Natural killer cell (primary cell): ENCODE measurements at regions not wholly inside any gene's neighbourhood (a gene's known extent, or its start where the extent isn't known, plus 50 kb on each side); places are given as distances from the start of the nearest gene placed in this dataset.
"Not testable (repeated sequence)": the region's sequence is repeated elsewhere in the genome, so short reads cannot be mapped to it uniquely, and the experiment has no call there.

Experiments
- ATAC-seq, 3 donors: fragments of 150-1000 bp in 2 of 3; fragments of 200-7000 bp in 1 of 3; cut with Tn5 transposase; 1 replicate in 1 of 3; 2 replicates in 2 of 3; pipeline ENCODE4 v1.10.0; 2021; ENCODE audit warnings: mild to moderate bottlenecking in 2 of 3, moderate library complexity in 2 of 3
- DNase-seq, 2 donors: peaks; one replicate each; pipeline versions ENCODE4 v3.0.0 to v3.0.0-alpha.2; 2013 to 2021; ENCODE audit warnings: mixed read lengths in 1 of 2
- H3K27ac ChIP-seq: one replicate; pipeline ENCODE4 v1.5.1; 2013; ENCODE audit warnings: mild to moderate bottlenecking, low read length
- H3K27me3 ChIP-seq: one replicate; pipeline ENCODE4 v1.6.1; 2013; ENCODE audit warnings: low read length; ENCODE audit not compliant: control insufficient read depth, insufficient read depth
- H3K36me3 ChIP-seq: one replicate; pipeline ENCODE4 v1.6.1; 2013; ENCODE audit warnings: low read length; ENCODE audit not compliant: control insufficient read depth, insufficient read depth
- H3K4me1 ChIP-seq: one replicate; pipeline ENCODE4 v1.6.1; 2013; ENCODE audit warnings: low read length; ENCODE audit not compliant: control insufficient read depth, insufficient read depth
- H3K4me3 ChIP-seq: one replicate; pipeline ENCODE4 v1.5.1; 2013; ENCODE audit warnings: low read length
- H3K9me3 ChIP-seq: one replicate; pipeline ENCODE4 v1.6.1; 2013; ENCODE audit warnings: low read length; ENCODE audit not compliant: control insufficient read depth, insufficient read depth
- H3K27ac Mint-ChIP-seq, 2 donors: one replicate each; pipeline ENCODE4 v1.8.0; 2022; ENCODE audit warnings: mild to moderate bottlenecking in 2 of 2, mixed read lengths in 2 of 2, moderate library complexity in 1 of 2
- H3K27me3 Mint-ChIP-seq, 2 donors: one replicate each; pipeline ENCODE4 v1.8.0; 2022; ENCODE audit warnings: low read depth in 2 of 2, mixed read lengths in 2 of 2
- H3K36me3 Mint-ChIP-seq: one replicate; pipeline ENCODE4 v1.8.0; 2022; ENCODE audit warnings: mixed read lengths
- H3K4me1 Mint-ChIP-seq, 2 donors: one replicate each; pipeline ENCODE4 v1.8.0; 2022; ENCODE audit warnings: mixed read lengths in 2 of 2
- H3K4me3 Mint-ChIP-seq: one replicate; pipeline ENCODE4 v1.8.0; 2022; ENCODE audit warnings: mild to moderate bottlenecking, moderate library complexity, mixed read lengths
- H3K9me3 Mint-ChIP-seq, 2 donors: one replicate each; pipeline ENCODE4 v1.8.0; 2022; ENCODE audit warnings: mixed read lengths in 2 of 2
- WGBS: methylation state at CpG from one replicate; pipeline ENCODE4 v1.1.7; 2013; ENCODE audit warnings: missing lambda C conversion rate; ENCODE audit not compliant: insufficient coverage; 5-methylcytosine and 5-hydroxymethylcytosine counted together
- intact Hi-C: fragments of 100-400 bp; cut with micrococcal nuclease; formaldehyde crosslinking; loops from one replicate; pipeline ENCODE4 v1.14.2; 2022
- TF ChIP-seq, protein P1 (sequence below): fragments of 200-600 bp; IDR thresholded peaks from one replicate; pipeline ENCODE4 v1.8.0; 2022; ENCODE audit warnings: antibody characterized with exemption

- Mint-ChIP-seq H3K36me3 (no peaks in the 10 kb centered on the region), H3K27me3 (no peaks in the 10 kb centered on the region), H3K4me1 (no peaks in the 10 kb centered on the region), H3K9me3 (peaks cover 5 to 9% of the 10 kb centered on the region in 2 donors), H3K27ac (no peak overlapping the region), H3K4me3 (no peak overlapping the region)
- ATAC-seq = no peak
- Histone ChIP-seq H3K36me3 (no peaks in the 10 kb centered on the region), H3K27ac (no peak overlapping the region), H3K9me3 (no peaks in the 10 kb centered on the region), H3K27me3 (no peaks in the 10 kb centered on the region), H3K4me1 (no peaks in the 10 kb centered on the region), H3K4me3 (no peak overlapping the region)
- no CpG with 5 or more reads among the region's 1 CpG for WGBS
- DNase-seq = no peak
- intact Hi-C loops = no loop called here
- TF ChIP-seq, protein P1, sequence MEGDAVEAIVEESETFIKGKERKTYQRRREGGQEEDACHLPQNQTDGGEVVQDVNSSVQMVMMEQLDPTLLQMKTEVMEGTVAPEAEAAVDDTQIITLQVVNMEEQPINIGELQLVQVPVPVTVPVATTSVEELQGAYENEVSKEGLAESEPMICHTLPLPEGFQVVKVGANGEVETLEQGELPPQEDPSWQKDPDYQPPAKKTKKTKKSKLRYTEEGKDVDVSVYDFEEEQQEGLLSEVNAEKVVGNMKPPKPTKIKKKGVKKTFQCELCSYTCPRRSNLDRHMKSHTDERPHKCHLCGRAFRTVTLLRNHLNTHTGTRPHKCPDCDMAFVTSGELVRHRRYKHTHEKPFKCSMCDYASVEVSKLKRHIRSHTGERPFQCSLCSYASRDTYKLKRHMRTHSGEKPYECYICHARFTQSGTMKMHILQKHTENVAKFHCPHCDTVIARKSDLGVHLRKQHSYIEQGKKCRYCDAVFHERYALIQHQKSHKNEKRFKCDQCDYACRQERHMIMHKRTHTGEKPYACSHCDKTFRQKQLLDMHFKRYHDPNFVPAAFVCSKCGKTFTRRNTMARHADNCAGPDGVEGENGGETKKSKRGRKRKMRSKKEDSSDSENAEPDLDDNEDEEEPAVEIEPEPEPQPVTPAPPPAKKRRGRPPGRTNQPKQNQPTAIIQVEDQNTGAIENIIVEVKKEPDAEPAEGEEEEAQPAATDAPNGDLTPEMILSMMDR = no peak
Measured at GRCh38 chrX:138270931-138271330, 440.6 kb downstream of the FGF13 start.

DNA sequence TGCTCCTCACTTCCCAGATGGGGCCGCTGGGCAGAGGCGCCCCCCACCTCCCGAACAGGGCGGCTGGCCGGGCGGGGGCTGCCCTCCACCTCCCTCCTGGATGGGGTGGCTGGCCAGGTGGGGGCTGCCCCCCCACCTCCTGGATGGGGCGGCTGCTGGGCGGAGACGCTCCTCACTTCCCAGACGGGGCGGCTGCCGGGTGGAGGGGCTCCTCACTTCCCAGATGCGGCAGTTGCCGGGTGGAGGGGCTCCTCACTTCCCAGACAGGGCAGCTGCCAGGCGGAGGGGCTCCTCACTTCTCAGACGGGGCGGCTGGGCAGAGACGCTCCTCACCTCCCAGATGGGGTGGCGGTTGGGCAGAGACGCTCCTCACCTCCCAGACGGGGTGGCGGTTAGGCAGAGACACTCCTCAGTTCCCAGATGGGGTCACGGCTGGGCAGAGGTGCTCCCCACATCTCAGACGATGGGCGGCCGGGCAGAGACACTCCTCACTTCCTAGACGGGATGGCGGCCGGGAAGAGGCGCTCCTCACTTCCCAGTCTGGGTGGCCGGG is 428.8 kb downstream of the FGF13 start:
- H3K9me3 Mint-ChIP-seq, ATAC-seq, H3K4me3 Mint-ChIP-seq, H3K4me1 Mint-ChIP-seq, H3K27me3 Mint-ChIP-seq, H3K36me3 Mint-ChIP-seq, intact Hi-C loops, H3K27me3 ChIP-seq, H3K4me3 ChIP-seq, H3K27ac ChIP-seq, H3K9me3 ChIP-seq, H3K36me3 ChIP-seq, H3K27ac Mint-ChIP-seq, DNase-seq, H3K4me1 ChIP-seq: not testable (repeated sequence)
- 87% methylated on average over 25 of the region's 31 CpGs for WGBS

GRCh38 chrX:138287205-138287877 is 424.2 kb downstream of the FGF13 start:
- WGBS = 91% methylated on average over 2 of the region's 3 CpGs
- Mint-ChIP-seq H3K4me1 (no peaks in the 10 kb centered on the region), H3K27me3 (no peaks in the 10 kb centered on the region), H3K36me3 (no peaks in the 10 kb centered on the region), H3K27ac (no peak overlapping the region), H3K9me3 (peaks cover 0 to 3% of the 10 kb centered on the region in 2 donors), H3K4me3 (no peak overlapping the region)
- Histone ChIP-seq H3K27me3 (no peaks in the 10 kb centered on the region), H3K4me1 (no peaks in the 10 kb centered on the region), H3K9me3 (no peaks in the 10 kb centered on the region), H3K36me3 (no peaks in the 10 kb centered on the region), H3K27ac (no peak overlapping the region), H3K4me3 (no peak overlapping the region)
- TF ChIP-seq, protein P1 = no peak
- ATAC-seq (no peak), DNase-seq (no peak)
- intact Hi-C loops = no loop called here

- H3K27ac Mint-ChIP-seq = no peak overlapping the region
Measured at GRCh38 chrX:138294951-138295350, 416.6 kb downstream of the FGF13 start.

More at GRCh38 chrX:138294951-138295350, 416.6 kb downstream of the FGF13 start:
- Mint-ChIP-seq H3K27me3 (no peaks in the 10 kb centered on the region), H3K4me1 (no peaks in the 10 kb centered on the region), H3K4me3 (no peak overlapping the region), H3K9me3 (no peaks in the 10 kb centered on the region), H3K36me3 (no peaks in the 10 kb centered on the region)
- no peak for ATAC-seq
- Histone ChIP-seq H3K4me3 (no peak overlapping the region), H3K27ac (no peak overlapping the region), H3K36me3 (no peaks in the 10 kb centered on the region), H3K9me3 (no peaks in the 10 kb centered on the region), H3K4me1 (no peaks in the 10 kb centered on the region), H3K27me3 (no peaks in the 10 kb centered on the region)
- 80% methylated on average over 5 of the region's 5 CpGs for WGBS
- TF ChIP-seq, protein P1 = no peak
- intact Hi-C loops = no loop called here
- DNase-seq = no peak
